Testis (tissue), 2 donors: ENCODE measurements at regions not wholly inside any gene's neighbourhood (a gene's known extent, or its start where the extent isn't known, plus 50 kb on each side); places are given as distances from the start of the nearest gene placed in this dataset.

ENCODE experiments used
- POLR2A ChIP-seq: fragments of 450-650 bp; IDR thresholded peaks from one replicate; pipeline ENCODE4 v1.6.1; 2017; ENCODE audit warnings: antibody characterized with exemption, mild to moderate bottlenecking, moderate library complexity
- TF ChIP-seq, protein P1 (sequence below), 3 experiments: fragments of 450-650 bp in 2 of 3; fragments of 200-600 bp in 1 of 3; sonication (generic) in 1 of 3; IDR thresholded peaks; one replicate each; pipeline ENCODE4 v1.5.1; 2016 to 2019; ENCODE audit warnings: antibody characterized with exemption in 3 of 3, mild to moderate bottlenecking in 2 of 3, moderate library complexity in 1 of 3

DNA sequence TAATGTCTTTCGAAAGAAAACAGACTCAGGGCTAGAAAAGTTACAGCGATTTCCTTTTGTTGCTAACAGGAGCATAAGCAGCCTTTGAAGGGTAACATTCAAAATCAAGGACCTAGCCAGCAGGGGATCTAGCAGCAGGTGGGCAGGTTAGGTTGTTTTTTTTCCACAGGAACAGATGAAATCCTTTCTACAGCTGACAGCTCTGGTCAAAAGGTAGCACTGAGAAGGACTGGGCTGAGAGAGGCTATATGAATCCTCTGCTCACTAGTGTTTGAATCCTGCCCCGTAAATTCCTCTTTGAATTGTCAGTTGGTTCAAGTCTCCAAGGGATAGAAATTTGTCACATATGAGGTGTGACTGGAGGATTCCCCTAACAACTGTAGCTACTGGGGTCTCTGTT, 188.2 kb downstream of the SH2D1A start:
- TF ChIP-seq, protein P1, sequence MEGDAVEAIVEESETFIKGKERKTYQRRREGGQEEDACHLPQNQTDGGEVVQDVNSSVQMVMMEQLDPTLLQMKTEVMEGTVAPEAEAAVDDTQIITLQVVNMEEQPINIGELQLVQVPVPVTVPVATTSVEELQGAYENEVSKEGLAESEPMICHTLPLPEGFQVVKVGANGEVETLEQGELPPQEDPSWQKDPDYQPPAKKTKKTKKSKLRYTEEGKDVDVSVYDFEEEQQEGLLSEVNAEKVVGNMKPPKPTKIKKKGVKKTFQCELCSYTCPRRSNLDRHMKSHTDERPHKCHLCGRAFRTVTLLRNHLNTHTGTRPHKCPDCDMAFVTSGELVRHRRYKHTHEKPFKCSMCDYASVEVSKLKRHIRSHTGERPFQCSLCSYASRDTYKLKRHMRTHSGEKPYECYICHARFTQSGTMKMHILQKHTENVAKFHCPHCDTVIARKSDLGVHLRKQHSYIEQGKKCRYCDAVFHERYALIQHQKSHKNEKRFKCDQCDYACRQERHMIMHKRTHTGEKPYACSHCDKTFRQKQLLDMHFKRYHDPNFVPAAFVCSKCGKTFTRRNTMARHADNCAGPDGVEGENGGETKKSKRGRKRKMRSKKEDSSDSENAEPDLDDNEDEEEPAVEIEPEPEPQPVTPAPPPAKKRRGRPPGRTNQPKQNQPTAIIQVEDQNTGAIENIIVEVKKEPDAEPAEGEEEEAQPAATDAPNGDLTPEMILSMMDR (IDR thresholded peaks at IDR 0.05): no peak
- no peak for TF ChIP-seq POLR2A
